HUES6 (cell line): ENCODE measurements at regions not wholly inside any gene's neighbourhood (a gene's known extent, or its start where the extent isn't known, plus 50 kb on each side); places are given as distances from the start of the nearest gene placed in this dataset.

ENCODE experiments used
- H3K27ac ChIP-seq: 2 replicates; pipeline ENCODE4 v1.7.0; 2013; ENCODE audit warnings: low read depth, mild to moderate bottlenecking, low read length, inconsistent platforms
- H3K27me3 ChIP-seq: 2 replicates; pipeline ENCODE4 v1.6.1; 2013; ENCODE audit warnings: low read length; ENCODE audit not compliant: control insufficient read depth, insufficient read depth
- H3K36me3 ChIP-seq: 2 replicates; pipeline ENCODE4 v1.6.1; 2013; ENCODE audit warnings: low read length; ENCODE audit not compliant: control insufficient read depth, insufficient read depth
- H3K4me1 ChIP-seq: 2 replicates; pipeline ENCODE4 v1.6.1; 2013; ENCODE audit warnings: low read length; ENCODE audit not compliant: control insufficient read depth, insufficient read depth
- H3K4me3 ChIP-seq: 2 replicates; pipeline ENCODE4 v1.5.1; 2013; ENCODE audit warnings: low read depth, low read length
- H3K9ac ChIP-seq: one replicate; pipeline ENCODE4 v1.6.1; 2013; ENCODE audit warnings: mild to moderate bottlenecking, low read length
- H3K9me3 ChIP-seq: 2 replicates; pipeline ENCODE4 v1.6.1; 2013; ENCODE audit warnings: low read depth, low read length; ENCODE audit not compliant: control insufficient read depth, insufficient read depth

DNA sequence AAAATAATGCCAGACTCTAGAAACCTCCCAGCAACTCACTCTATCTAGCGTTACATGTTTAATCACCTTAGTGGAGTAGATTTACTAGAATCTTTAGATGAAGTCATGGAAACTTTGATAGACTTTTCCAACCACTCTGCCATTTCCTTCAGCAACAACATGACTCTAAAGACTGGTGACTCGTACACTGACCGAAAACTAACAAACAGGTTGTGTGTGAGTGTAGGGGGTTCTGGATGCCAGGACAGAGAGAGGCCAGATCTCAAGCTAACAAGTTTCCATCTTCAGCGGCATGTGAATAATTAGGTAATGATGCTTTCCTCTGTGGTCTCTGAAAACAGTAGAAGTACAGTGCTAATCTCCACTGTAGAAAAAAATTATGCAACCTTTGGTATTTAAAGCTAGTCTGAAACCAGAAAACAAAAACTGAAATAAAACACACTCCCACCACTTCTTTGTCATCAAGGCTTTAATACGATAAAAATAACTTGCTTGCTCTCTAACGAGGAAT lies 286.4 kb downstream of the PRDM5 start:
- Histone ChIP-seq H3K27me3 (no peaks in the 10 kb centered on the region), H3K9ac (no peak overlapping the region), H3K27ac (no peak overlapping the region), H3K4me1 (no peaks in the 10 kb centered on the region), H3K9me3 (no peaks in the 10 kb centered on the region), H3K4me3 (no peak overlapping the region), H3K36me3 (no peaks in the 10 kb centered on the region)

DNA sequence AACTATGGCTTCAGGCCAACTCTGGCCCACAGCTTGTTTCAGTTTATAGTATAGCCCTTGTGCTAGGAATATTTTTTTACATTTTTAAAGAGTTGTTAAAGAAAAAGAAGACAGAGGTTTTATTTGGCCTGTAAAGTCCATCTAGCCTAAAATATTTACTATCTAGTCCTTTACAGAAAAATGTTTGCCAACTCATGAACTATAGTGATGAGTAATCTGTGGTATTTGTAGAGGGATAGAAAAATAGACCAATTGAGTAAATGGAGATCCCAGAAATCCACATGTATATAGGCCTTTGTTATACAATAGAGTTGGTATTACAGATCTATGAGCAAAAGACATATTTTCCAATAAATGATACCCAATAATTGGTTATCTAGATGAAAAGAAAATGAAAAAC lies 288.7 kb downstream of the PRDM5 start:
- Histone ChIP-seq H3K9ac (no peak overlapping the region), H3K4me3 (no peak overlapping the region), H3K4me1 (no peaks in the 10 kb centered on the region), H3K9me3 (no peaks in the 10 kb centered on the region), H3K27ac (no peak overlapping the region), H3K27me3 (no peaks in the 10 kb centered on the region), H3K36me3 (no peaks in the 10 kb centered on the region)

DNA sequence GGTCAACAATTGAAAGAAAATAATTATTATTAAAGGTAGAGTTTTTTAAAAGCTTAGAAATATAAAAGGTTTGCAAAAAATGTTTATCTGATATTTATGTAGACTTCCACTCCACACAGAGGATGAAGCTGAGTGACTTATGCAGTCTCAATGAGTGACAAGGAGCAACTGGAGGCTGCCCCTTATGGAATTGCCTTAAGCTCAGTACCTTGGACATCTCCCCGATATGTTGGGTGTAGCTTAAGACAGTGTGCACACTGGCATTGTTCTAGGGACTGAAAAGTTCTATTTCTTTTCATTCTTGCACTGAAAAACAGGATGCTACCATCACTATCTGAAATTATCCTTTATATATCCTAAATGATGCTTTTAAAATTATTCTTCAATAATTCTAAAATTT lies 292.1 kb downstream of the PRDM5 start:
- H3K4me1 ChIP-seq, result no peaks in the 10 kb centered on the region
- H3K27me3 ChIP-seq, result no peaks in the 10 kb centered on the region
- H3K27ac ChIP-seq, result no peak overlapping the region
- H3K9ac ChIP-seq, result no peak overlapping the region
- H3K4me3 ChIP-seq, result no peak overlapping the region
- H3K9me3 ChIP-seq, result no peaks in the 10 kb centered on the region
- H3K36me3 ChIP-seq, result no peaks in the 10 kb centered on the region

DNA sequence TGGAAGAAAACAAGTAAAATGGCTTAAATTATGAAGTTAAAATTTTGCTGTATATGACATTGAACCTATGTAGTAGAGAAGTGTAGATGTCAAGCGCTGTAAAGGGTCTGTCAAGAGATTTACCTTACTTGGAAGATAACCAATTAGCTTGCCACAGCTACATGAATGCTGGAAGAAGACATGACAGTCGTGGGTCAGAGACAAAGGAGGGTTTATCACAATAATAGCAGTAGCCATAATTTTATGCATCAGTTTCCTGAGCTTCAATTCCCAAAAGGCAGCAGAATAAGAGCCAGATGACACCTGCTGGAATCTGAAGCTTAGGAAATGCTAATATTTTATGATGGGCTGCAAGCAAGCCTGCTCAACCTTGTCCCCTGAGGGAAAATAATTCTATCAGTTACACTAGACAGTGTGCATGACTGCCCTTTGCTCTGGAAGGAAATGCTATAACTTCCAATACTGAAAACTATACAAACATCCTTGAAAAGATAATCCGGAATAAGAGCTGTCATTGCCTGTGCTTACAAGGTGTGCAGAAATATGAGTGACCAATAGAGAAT lies 292.9 kb downstream of the PRDM5 start:
- Histone ChIP-seq H3K36me3 (no peaks in the 10 kb centered on the region), H3K9ac (no peak overlapping the region), H3K9me3 (no peaks in the 10 kb centered on the region)

DNA sequence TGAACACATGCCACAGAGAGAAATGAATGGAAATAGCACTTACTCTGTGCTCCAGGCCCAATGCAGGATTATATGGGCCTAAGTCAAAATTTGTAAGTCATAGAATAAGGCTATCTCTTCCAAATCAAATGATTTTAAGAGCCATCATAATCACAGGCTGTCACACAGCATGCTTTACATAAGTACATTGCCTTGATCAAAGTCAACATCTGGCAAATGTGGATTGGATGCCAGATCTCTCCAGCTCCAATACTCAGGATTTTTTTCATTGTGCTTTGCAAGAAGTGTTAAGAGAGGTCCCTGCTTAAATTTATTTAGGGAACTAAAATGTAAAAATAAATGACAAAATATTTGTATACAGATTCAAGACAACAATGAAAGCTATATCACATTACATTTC lies 299.9 kb downstream of the PRDM5 start:
- Histone ChIP-seq H3K36me3 (no peaks in the 10 kb centered on the region), H3K9me3 (no peaks in the 10 kb centered on the region), H3K27ac (no peak overlapping the region), H3K4me3 (no peak overlapping the region), H3K27me3 (no peaks in the 10 kb centered on the region), H3K9ac (no peak overlapping the region), H3K4me1 (no peaks in the 10 kb centered on the region)

More for the DNA sequence above, 292.9 kb downstream of the PRDM5 start:
- no peak overlapping the region for H3K4me3 ChIP-seq
- H3K27me3 ChIP-seq, result no peaks in the 10 kb centered on the region
- no peaks in the 10 kb centered on the region for H3K4me1 ChIP-seq
- no peak overlapping the region for H3K27ac ChIP-seq

DNA sequence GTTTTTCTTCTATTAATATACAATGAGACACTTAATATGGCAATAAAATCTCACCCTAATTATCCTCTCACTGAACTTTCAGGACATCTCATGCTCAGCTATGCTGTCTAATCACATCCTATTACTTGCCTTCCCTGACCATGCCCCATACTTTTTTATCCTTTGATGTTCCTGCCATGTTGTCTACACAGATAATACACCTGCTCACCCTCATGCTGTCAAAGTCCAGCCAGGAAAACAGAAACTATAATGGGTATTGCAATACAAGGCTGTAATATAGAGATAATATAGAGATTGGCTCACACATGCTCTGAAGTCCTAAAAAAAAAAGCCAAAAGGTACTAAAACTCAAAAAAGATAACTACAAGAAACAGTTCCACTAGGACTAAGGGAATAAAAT lies 305.4 kb downstream of the PRDM5 start:
- H3K4me3 ChIP-seq, result no peak overlapping the region
- H3K27ac ChIP-seq, result no peak overlapping the region
- H3K4me1 ChIP-seq, result no peaks in the 10 kb centered on the region
- no peaks in the 10 kb centered on the region for H3K36me3 ChIP-seq
- H3K9ac ChIP-seq, result no peak overlapping the region
- H3K27me3 ChIP-seq, result no peaks in the 10 kb centered on the region
- no peaks in the 10 kb centered on the region for H3K9me3 ChIP-seq

DNA sequence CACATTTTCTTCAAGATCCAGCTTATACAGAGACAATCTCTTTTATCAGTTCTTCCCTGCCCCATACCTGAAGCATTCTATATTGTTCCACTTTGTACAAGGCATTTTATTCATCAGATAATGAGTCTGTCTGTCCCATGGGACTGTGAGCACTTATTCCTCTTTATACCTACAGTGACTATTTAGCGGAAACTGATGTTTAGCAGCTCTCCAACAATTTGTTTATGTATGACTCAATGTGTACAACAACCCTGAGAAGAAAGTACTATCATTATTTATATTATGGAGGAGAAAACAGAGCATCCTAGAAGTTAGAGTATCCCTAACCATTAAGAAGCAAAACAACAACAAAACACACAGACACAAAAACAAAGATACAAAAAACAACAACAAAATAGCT lies 306.5 kb downstream of the PRDM5 start:
- no peak overlapping the region for H3K9ac ChIP-seq
- H3K27me3 ChIP-seq, result no peaks in the 10 kb centered on the region

DNA sequence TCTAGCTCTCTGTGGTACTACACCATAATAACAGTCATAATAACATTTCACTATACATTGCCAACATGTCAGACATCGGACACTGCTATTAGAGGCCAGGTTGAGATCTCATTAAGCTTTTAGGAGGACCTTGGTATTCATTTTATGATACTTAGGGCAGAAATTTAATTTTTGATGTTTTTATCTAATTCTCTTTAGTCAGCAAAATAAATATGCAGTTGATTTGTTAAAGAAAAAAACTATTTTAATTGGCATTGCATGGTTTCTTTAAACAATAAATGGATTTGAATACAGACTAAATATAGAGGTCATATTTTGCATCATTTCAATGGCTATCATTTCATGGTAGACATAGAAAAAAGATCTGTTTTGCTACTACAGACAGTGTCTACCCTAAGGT lies 308.7 kb downstream of the PRDM5 start:
- H3K36me3 ChIP-seq, result no peaks in the 10 kb centered on the region
- no peaks in the 10 kb centered on the region for H3K9me3 ChIP-seq
- H3K4me3 ChIP-seq, result no peak overlapping the region
- no peaks in the 10 kb centered on the region for H3K4me1 ChIP-seq
- H3K9ac ChIP-seq, result no peak overlapping the region
- H3K27me3 ChIP-seq, result no peaks in the 10 kb centered on the region
- no peak overlapping the region for H3K27ac ChIP-seq

More for the DNA sequence above, 306.5 kb downstream of the PRDM5 start:
- Histone ChIP-seq H3K36me3 (no peaks in the 10 kb centered on the region), H3K27ac (no peak overlapping the region), H3K4me3 (no peak overlapping the region), H3K4me1 (no peaks in the 10 kb centered on the region), H3K9me3 (no peaks in the 10 kb centered on the region)

DNA sequence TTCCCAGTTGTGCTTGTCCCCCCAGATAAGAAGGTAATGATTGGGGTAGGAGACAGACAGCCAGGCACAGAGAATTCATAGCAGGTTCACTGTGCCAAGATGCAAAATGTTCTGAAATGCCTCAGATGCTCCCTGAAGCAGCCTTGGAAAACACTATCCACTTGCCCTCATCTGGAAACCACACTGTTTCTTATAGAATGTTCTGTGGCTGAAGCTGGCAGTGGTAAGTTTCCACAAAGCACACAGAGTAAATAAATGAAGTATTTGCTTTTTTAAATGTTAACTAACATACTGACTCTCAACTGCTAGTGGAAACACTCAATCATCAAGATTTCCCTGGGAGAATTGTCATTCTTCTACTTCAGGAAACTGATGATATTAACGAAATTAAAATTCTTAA lies 311.4 kb downstream of the PRDM5 start:
- no peaks in the 10 kb centered on the region for H3K27me3 ChIP-seq
- H3K4me3 ChIP-seq, result no peak overlapping the region
- H3K9ac ChIP-seq, result no peak overlapping the region
- H3K27ac ChIP-seq, result no peak overlapping the region
- 0 out of 2 replicates have a peak, but pooled peaks cover 6% of the 10 kb centered on the region for H3K9me3 ChIP-seq
- no peaks in the 10 kb centered on the region for H3K4me1 ChIP-seq
- no peaks in the 10 kb centered on the region for H3K36me3 ChIP-seq

DNA sequence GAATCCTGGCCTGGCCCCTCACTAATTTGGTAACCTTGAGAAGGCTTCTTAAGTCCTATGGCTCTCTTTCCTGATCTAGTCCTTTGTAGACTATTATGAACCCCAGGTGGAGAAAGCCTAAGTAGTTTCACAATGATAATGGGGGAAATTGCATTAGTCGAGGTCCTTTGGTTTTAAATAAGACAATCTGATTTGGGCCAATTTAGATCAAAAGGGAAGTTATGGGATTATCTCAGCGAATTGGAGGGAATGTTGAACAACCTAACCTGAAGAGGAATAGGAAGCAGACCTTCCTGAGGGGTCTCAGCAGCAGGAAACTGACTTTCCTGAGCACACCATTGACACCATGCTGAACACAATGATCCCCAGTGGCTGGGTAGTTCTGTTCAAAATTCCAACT lies 331.5 kb downstream of the PRDM5 start:
- Histone ChIP-seq H3K9me3 (no peaks in the 10 kb centered on the region), H3K4me1 (no peaks in the 10 kb centered on the region), H3K27me3 (no peaks in the 10 kb centered on the region), H3K9ac (no peak overlapping the region), H3K36me3 (no peaks in the 10 kb centered on the region), H3K27ac (no peak overlapping the region), H3K4me3 (no peak overlapping the region)

DNA sequence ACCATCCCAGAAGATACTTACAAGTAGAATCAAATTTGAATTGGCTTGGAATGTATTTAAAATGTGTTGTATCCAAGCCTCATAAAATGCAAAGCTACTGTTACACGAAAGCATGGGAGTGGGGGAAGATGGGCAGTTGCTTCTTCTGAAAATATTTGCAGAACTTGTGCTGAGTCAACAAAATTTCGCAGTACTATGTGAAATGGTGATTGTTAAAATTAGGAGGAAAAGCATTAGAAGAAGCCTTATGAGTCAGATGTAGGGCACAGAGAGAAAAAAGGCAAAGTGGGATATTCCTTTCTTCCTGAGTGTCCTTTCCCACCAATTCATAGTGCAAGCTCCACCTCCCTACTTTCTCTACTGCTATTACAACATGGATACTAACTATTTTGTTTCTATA lies 332.7 kb downstream of the PRDM5 start:
- H3K27me3 ChIP-seq, result no peaks in the 10 kb centered on the region
- no peak overlapping the region for H3K9ac ChIP-seq
- H3K27ac ChIP-seq, result no peak overlapping the region
- no peaks in the 10 kb centered on the region for H3K36me3 ChIP-seq
- no peak overlapping the region for H3K4me3 ChIP-seq
- no peaks in the 10 kb centered on the region for H3K4me1 ChIP-seq
- no peaks in the 10 kb centered on the region for H3K9me3 ChIP-seq

DNA sequence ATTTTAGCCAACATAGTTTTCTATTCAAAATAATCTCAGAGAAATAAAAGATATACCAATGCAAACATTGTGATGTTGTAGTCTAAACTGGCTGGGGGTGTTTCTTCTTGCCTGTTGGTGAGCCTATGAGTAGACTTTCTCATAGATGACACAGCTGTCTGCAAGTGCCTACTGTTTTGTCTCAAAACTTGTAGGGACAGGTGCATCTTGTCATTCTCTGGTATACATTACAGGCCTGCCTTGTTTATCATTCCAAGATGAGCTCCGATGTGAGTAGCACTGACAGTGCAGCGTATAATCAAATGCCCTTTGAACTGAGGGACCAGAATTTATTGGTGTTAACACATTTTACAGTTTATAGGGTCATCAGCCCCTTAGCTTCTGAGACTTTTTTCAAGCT lies 353.8 kb downstream of the PRDM5 start:
- no peaks in the 10 kb centered on the region for H3K4me1 ChIP-seq
- no peak overlapping the region for H3K9ac ChIP-seq
- H3K36me3 ChIP-seq, result no peaks in the 10 kb centered on the region
- no peak overlapping the region for H3K4me3 ChIP-seq
- H3K27me3 ChIP-seq, result no peaks in the 10 kb centered on the region
- peaks cover 4% of the 10 kb centered on the region; the same call in 1 of the 2 replicates for H3K9me3 ChIP-seq
- no peak overlapping the region for H3K27ac ChIP-seq
